Mucosa of descending colon (tissue), 3 donors: ENCODE measurements at regions not wholly inside any gene's neighbourhood (a gene's known extent, or its start where the extent isn't known, plus 50 kb on each side); places are given as distances from the start of the nearest gene placed in this dataset.

Source experiments
- ATAC-seq: fragments of 200-7000 bp; cut with Tn5 transposase; one replicate; pipeline ENCODE4 v1.9.1; 2020; ENCODE audit warnings: mild to moderate bottlenecking, moderate library complexity
- DNase-seq, 3 donors: peaks; one replicate each; pipeline ENCODE4 v3.0.0-alpha.2; 2020
- H3K36me3 ChIP-seq: fragments of 200-600 bp; one replicate; pipeline ENCODE4 v1.8.0; 2021; ENCODE audit warnings: low read depth, mild to moderate bottlenecking
- H3K4me1 ChIP-seq: fragments of 200-600 bp; one replicate; pipeline ENCODE4 v1.8.0; 2021; ENCODE audit warnings: low read depth, mild to moderate bottlenecking
- H3K4me3 ChIP-seq: fragments of 200-600 bp; one replicate; pipeline ENCODE4 v1.8.0; 2021; ENCODE audit warnings: mild to moderate bottlenecking
- H3K9me3 ChIP-seq: fragments of 200-600 bp; one replicate; pipeline ENCODE4 v1.8.0; 2021; ENCODE audit warnings: mild to moderate bottlenecking
- intact Hi-C, 2 donors: fragments of 100-400 bp; cut with DNase I in 1 of 2; cut with micrococcal nuclease in 1 of 2; formaldehyde crosslinking; loops; one replicate each; pipeline versions ENCODE4 v1.11.0 to v1.11.1; 2022; cut with DNase I, micrococcal nuclease
- TF ChIP-seq, protein P1 (sequence below): fragments of 200-600 bp; IDR thresholded peaks from one replicate; pipeline ENCODE4 v1.8.0; 2022; ENCODE audit warnings: antibody characterized with exemption, mild to moderate bottlenecking
- donor health status: DM: no; HTN: no; CAD: no; lungs with moderate emphysema.
- donor health status: DM: no; HTN: no; CAD: no.
- donor health status: DM: no; HTN: yes; CAD: no.

DNA sequence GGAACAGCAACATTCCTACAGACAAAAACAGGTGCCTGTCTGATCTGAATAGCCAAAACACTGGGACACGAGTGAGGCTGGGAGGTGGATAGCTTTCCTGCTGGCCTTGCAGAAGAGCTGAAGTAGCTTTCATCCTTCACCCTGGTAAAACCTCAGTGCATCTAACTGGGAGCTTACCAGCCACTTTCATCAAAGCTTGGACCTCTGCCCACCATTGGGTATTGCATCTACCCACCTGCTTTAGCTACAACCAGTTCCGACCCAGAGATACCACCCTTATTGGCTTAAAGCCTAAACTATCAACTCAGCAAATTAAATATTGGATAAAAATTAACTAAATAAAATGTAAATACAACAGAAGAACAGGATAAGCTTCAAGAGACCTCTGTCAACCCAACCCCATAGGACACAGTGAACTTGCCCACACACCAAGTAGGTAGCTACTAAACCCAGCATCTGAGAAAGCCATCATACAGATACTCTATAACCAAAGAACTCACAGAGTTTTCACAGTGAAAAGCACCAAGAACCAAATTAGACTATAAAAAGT, 866.3 kb downstream of the FSCB start:
- TF ChIP-seq, protein P1, sequence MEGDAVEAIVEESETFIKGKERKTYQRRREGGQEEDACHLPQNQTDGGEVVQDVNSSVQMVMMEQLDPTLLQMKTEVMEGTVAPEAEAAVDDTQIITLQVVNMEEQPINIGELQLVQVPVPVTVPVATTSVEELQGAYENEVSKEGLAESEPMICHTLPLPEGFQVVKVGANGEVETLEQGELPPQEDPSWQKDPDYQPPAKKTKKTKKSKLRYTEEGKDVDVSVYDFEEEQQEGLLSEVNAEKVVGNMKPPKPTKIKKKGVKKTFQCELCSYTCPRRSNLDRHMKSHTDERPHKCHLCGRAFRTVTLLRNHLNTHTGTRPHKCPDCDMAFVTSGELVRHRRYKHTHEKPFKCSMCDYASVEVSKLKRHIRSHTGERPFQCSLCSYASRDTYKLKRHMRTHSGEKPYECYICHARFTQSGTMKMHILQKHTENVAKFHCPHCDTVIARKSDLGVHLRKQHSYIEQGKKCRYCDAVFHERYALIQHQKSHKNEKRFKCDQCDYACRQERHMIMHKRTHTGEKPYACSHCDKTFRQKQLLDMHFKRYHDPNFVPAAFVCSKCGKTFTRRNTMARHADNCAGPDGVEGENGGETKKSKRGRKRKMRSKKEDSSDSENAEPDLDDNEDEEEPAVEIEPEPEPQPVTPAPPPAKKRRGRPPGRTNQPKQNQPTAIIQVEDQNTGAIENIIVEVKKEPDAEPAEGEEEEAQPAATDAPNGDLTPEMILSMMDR, result no peak
- no peaks in the 10 kb centered on the region for H3K36me3 ChIP-seq
- DNase-seq (no peak), ATAC-seq (no peak)
- no peaks in the 10 kb centered on the region for H3K9me3 ChIP-seq
- intact Hi-C loops, result no loop called here
- no peaks in the 10 kb centered on the region for H3K4me1 ChIP-seq
- no peak overlapping the region for H3K4me3 ChIP-seq

DNA sequence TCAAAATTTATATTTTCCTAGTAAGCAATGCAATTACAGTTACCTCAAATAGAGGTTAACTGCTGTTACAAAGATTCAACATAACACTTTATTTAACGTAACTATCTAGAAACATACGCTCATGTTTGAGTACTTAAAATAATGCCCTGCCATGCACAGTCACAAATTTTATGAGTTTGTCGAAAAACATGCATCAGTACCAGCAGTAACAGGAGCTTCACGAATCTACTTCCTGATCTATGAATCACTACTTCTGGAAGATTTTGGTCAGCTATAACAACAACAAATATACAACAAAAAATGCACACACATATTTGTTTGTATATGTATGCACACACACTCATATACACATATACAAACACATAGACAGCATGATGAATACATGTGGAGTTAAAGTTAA, 881.8 kb downstream of the FSCB start:
- TF ChIP-seq, protein P1, result no peak
- no peak for DNase-seq
- Histone ChIP-seq H3K4me3 (no peak overlapping the region), H3K9me3 (no peaks in the 10 kb centered on the region), H3K4me1 (no peaks in the 10 kb centered on the region), H3K36me3 (no peaks in the 10 kb centered on the region)
- intact Hi-C loops, result no loop called here
- no peak for ATAC-seq

DNA sequence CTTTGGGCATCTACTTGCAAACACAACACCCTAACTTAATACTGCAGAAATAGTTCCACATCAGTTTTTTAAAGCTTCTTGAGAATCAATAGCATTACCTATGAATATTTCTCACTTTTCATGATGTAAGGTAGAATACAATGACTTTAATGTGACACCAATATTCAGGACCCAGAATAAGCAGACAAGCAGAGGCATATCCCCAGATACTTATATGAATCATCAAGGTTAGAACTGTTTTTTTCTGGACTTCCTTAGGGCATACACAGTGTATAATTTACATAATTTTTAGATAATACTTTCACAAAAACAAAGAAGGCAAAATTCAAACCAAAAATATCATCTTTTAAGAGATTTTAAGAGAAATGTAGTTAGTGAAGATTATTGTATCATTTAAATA, 885.8 kb downstream of the FSCB start:
- no peak for DNase-seq
- intact Hi-C loops, result no loop called here
- TF ChIP-seq, protein P1, result no peak
- no peaks in the 10 kb centered on the region for H3K4me1 ChIP-seq
- no peaks in the 10 kb centered on the region for H3K36me3 ChIP-seq
- no peak for ATAC-seq
- H3K9me3 ChIP-seq, result no peaks in the 10 kb centered on the region
- no peak overlapping the region for H3K4me3 ChIP-seq

DNA sequence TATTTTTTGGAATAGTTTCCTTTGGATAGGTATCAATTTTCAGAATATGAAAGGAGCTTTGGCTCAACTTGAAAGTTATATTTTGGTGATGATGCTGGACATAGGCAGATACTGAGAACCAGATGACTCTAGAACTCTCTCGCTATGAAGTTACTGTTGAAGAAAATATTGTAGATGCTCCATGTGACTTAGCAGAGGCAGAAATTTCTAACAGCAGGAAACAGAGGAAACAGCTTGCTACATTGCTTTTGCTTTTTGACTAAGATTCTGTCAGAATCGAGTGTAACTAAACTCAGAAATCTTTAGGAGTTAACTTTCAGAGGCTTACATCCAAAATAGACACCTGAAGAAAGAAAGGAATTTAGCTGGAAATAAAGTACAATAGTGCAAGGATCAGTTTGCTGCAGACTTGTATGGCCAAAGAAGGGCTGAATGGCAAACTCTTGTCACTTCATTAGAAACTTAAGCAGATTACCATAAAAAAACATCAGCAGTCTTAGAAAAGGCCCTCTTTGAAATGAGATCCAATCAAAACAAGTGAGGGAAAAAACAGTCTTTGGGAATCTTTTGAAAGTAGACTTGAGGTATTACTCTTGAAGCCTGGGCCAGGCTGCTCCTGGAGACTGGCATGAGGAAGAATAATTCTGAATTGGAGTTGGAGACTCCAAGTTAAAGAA, 911.8 kb downstream of the FSCB start:
- H3K36me3 ChIP-seq, result no peaks in the 10 kb centered on the region
- TF ChIP-seq, protein P1, result no peak
- ATAC-seq (no peak), DNase-seq (no peak)
- intact Hi-C loops, result no loop called here
- H3K9me3 ChIP-seq, result peaks cover 9% of the 10 kb centered on the region
- no peaks in the 10 kb centered on the region for H3K4me1 ChIP-seq
- no peak overlapping the region for H3K4me3 ChIP-seq

DNA sequence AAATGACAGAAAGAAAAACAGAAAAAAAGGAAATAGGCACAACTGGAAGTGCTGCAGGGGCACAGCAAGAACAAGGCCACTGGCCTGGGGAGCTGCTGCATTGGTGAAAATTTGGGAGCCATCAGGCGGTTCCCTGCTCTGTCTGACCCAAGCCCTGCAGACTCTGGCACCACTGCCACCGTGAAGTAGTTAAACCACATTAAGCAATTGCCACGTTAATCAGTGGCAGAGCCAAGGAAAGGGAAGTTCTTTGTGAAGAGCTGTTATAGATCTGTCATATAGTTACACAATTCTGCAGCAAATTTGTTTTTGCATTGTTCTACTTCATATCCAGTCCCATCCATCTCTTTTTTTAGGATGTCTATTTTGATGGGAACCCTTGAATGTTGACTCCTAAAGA, 915.3 kb downstream of the FSCB start:
- intact Hi-C loops, result no loop called here
- Histone ChIP-seq H3K4me3 (no peak overlapping the region), H3K36me3 (no peaks in the 10 kb centered on the region), H3K9me3 (peaks cover 8% of the 10 kb centered on the region), H3K4me1 (no peaks in the 10 kb centered on the region)
- ATAC-seq, result no peak
- DNase-seq, result no peak
- TF ChIP-seq, protein P1, result no peak
